ENCODE measurements at regions not wholly inside any gene's neighbourhood (a gene's known extent, or its start where the extent isn't known, plus 50 kb on each side); places are given as distances from the start of the nearest gene placed in this dataset.

GRCh38 chr3:104547031-104547430 lies 819.7 kb upstream of the ALCAM start:
- no peak for DNase-seq
- H3K4me2 ChIP-seq (ENCODE audit: low read depth, low read length): no peak overlapping the region

GRCh38 chr3:104548401-104548800 lies 818.3 kb upstream of the ALCAM start:
- Histone ChIP-seq H3K9me2 (replicated peaks; ENCODE audit: insufficient read depth, low read length) (no peaks in the 10 kb centered on the region; the same call in 1 of the 2 replicates), H2AFZ (ENCODE audit: low read length) (no peak overlapping the region), H4K20me1 (ENCODE audit: insufficient read depth, low read length) (no peaks in the 10 kb centered on the region), H3K36me3 (replicated peaks; ENCODE audit: insufficient read depth, low read length) (no peaks in the 10 kb centered on the region), H3K9ac (ENCODE audit: low read length) (no peak overlapping the region), H3F3A (ENCODE audit: insufficient read depth, low read length) (no peaks in the 10 kb centered on the region), H3K4me3 (ENCODE audit: low read length) (no peak overlapping the region), H3K79me2 (ENCODE audit: low read length) (no peaks in the 10 kb centered on the region), H3K27ac (ENCODE audit: low read length) (no peak overlapping the region), H3K4me1 (ENCODE audit: low read length) (no peaks in the 10 kb centered on the region), H3K27me3 (replicated peaks; ENCODE audit: insufficient read depth, low read length) (no peaks in the 10 kb centered on the region), H3K4me2 (ENCODE audit: low read depth, low read length) (no peak overlapping the region), H3K9me3 (replicated peaks; ENCODE audit: insufficient read depth, low read length) (no peaks in the 10 kb centered on the region)
- no peak for DNase-seq
- TF ChIP-seq EZH2phosphoT487 (IDR thresholded peaks at IDR 0.05; ENCODE audit: low read length) (no peak), EZH2 (optimal IDR thresholded peaks at IDR 0.05; ENCODE audit: low read depth, low read length) (no peak), CTCF (IDR thresholded peaks at IDR 0.05; ENCODE audit: low read length) (no peak)

More at GRCh38 chr3:104547031-104547430, 819.7 kb upstream of the ALCAM start:
- Histone ChIP-seq H3K9me3 (replicated peaks; ENCODE audit: insufficient read depth, low read length) (no peaks in the 10 kb centered on the region), H3K9ac (ENCODE audit: low read length) (no peak overlapping the region), H4K20me1 (ENCODE audit: insufficient read depth, low read length) (no peaks in the 10 kb centered on the region), H3K27me3 (replicated peaks; ENCODE audit: insufficient read depth, low read length) (no peaks in the 10 kb centered on the region), H2AFZ (ENCODE audit: low read length) (no peak overlapping the region), H3K9me2 (replicated peaks; ENCODE audit: insufficient read depth, low read length) (no peaks in the 10 kb centered on the region; the same call in 1 of the 2 replicates), H3K36me3 (replicated peaks; ENCODE audit: insufficient read depth, low read length) (no peaks in the 10 kb centered on the region), H3K4me1 (ENCODE audit: low read length) (no peaks in the 10 kb centered on the region), H3K79me2 (ENCODE audit: low read length) (no peaks in the 10 kb centered on the region), H3K27ac (ENCODE audit: low read length) (no peak overlapping the region), H3F3A (ENCODE audit: insufficient read depth, low read length) (no peaks in the 10 kb centered on the region), H3K4me3 (ENCODE audit: low read length) (no peak overlapping the region)
- TF ChIP-seq EZH2 (optimal IDR thresholded peaks at IDR 0.05; ENCODE audit: low read depth, low read length) (no peak), EZH2phosphoT487 (IDR thresholded peaks at IDR 0.05; ENCODE audit: low read length) (no peak), CTCF (IDR thresholded peaks at IDR 0.05; ENCODE audit: low read length) (no peak)

- Histone ChIP-seq H3K27me3 (replicated peaks; ENCODE audit: insufficient read depth, low read length) (no peaks in the 10 kb centered on the region), H3K9me3 (replicated peaks; ENCODE audit: insufficient read depth, low read length) (no peaks in the 10 kb centered on the region), H3K4me2 (ENCODE audit: low read depth, low read length) (no peak overlapping the region), H2AFZ (ENCODE audit: low read length) (no peak overlapping the region), H3K9ac (ENCODE audit: low read length) (no peak overlapping the region), H3K4me1 (ENCODE audit: low read length) (no peaks in the 10 kb centered on the region), H4K20me1 (ENCODE audit: insufficient read depth, low read length) (no peaks in the 10 kb centered on the region), H3K79me2 (ENCODE audit: low read length) (no peaks in the 10 kb centered on the region), H3K36me3 (replicated peaks; ENCODE audit: insufficient read depth, low read length) (no peaks in the 10 kb centered on the region), H3K4me3 (ENCODE audit: low read length) (no peak overlapping the region), H3K9me2 (replicated peaks; ENCODE audit: insufficient read depth, low read length) (no peaks in the 10 kb centered on the region; the same call in 1 of the 2 replicates), H3K27ac (ENCODE audit: low read length) (no peak overlapping the region), H3F3A (ENCODE audit: insufficient read depth, low read length) (no peaks in the 10 kb centered on the region)
- TF ChIP-seq CTCF (IDR thresholded peaks at IDR 0.05; ENCODE audit: low read length) (no peak), EZH2phosphoT487 (IDR thresholded peaks at IDR 0.05; ENCODE audit: low read length) (no peak), EZH2 (optimal IDR thresholded peaks at IDR 0.05; ENCODE audit: low read depth, low read length) (no peak)
- no peak for DNase-seq
Observed at GRCh38 chr3:104549099-104549714, 817.5 kb upstream of the ALCAM start.

Data from MM.1S (cell line).